CD14-positive monocyte (primary cell): ENCODE measurements at regions not wholly inside any gene's neighbourhood (a gene's known extent, or its start where the extent isn't known, plus 50 kb on each side); places are given as distances from the start of the nearest gene placed in this dataset.

Experiments
- DNase-seq, 3 donors: peaks; one replicate each; pipeline ENCODE4 v3.0.0-alpha.2; 2011 to 2022
- H2AFZ ChIP-seq: 2 replicates; pipeline ENCODE4 v1.6.0; 2012; ENCODE audit warnings: mild to moderate bottlenecking, low read depth, low read length, inconsistent platforms; ENCODE audit not compliant: insufficient read depth, poor library complexity, severe bottlenecking
- H3K27ac ChIP-seq, 2 donors: 1 replicate in 1 of 2; 2 replicates in 1 of 2; pipeline ENCODE4 v1.5.1; 2012 to 2013; ENCODE audit warnings: low read length in 2 of 2, control low read depth in 1 of 2, inconsistent platforms in 1 of 2, low read depth in 1 of 2, mild to moderate bottlenecking in 1 of 2
- H3K27me3 ChIP-seq, 2 donors: one replicate each; pipeline versions ENCODE4 v1.6.0 to v1.6.1; 2011 to 2013; ENCODE audit warnings: low read length in 2 of 2; ENCODE audit not compliant: control insufficient read depth in 2 of 2, insufficient read depth in 2 of 2
- H3K36me3 ChIP-seq, 2 donors: replicated peaks in 1 of 2; 1 replicate in 1 of 2; 2 replicates in 1 of 2; pipeline versions ENCODE4 v1.5.1 to v1.6.1; 2012 to 2013; ENCODE audit warnings: low read length in 2 of 2, control low read depth in 1 of 2, inconsistent platforms in 1 of 2, mild to moderate bottlenecking in 1 of 2; ENCODE audit not compliant: insufficient read depth in 2 of 2, control insufficient read depth in 1 of 2
- H3K4me1 ChIP-seq, 2 donors: 1 replicate in 1 of 2; 2 replicates in 1 of 2; pipeline versions ENCODE4 v1.5.1 to v1.6.1; 2012 to 2013; ENCODE audit warnings: low read length in 2 of 2, control low read depth in 1 of 2, inconsistent platforms in 1 of 2, mild to moderate bottlenecking in 1 of 2, moderate library complexity in 1 of 2; ENCODE audit not compliant: insufficient read depth in 2 of 2, control insufficient read depth in 1 of 2
- H3K4me2 ChIP-seq: replicated peaks from 2 replicates; pipeline ENCODE3; 2012; ENCODE audit warnings: low read length, moderate library complexity, mild to moderate bottlenecking; ENCODE audit not compliant: poor library complexity, severe bottlenecking; ENCODE audit errors: extremely low read depth
- H3K4me3 ChIP-seq, 3 experiments: fragments of 200-600 bp in 1 of 3; sonication (generic) in 1 of 3; replicated peaks in 1 of 3; 1 replicate in 2 of 3; 2 replicates in 1 of 3; pipeline ENCODE4 v1.5.1; 2011 to 2013; ENCODE audit warnings: low read length in 3 of 3, mild to moderate bottlenecking in 3 of 3, control low read depth in 2 of 3, low read depth in 2 of 3, inconsistent platforms in 1 of 3, moderate library complexity in 1 of 3
- H3K79me2 ChIP-seq: 2 replicates; pipeline ENCODE4 v1.6.0; 2012; ENCODE audit warnings: mild to moderate bottlenecking, control low read depth, inconsistent platforms, low read length, moderate library complexity; ENCODE audit not compliant: insufficient read depth
- H3K9ac ChIP-seq: 2 replicates; pipeline ENCODE4 v1.6.0; 2017; ENCODE audit warnings: low read length, mild to moderate bottlenecking; ENCODE audit not compliant: insufficient read depth, poor library complexity, severe bottlenecking
- H3K9me3 ChIP-seq, 2 donors: replicated peaks in 1 of 2; 1 replicate in 1 of 2; 2 replicates in 1 of 2; pipeline versions ENCODE4 v1.5.1 to v1.6.1; 2012 to 2013; ENCODE audit warnings: low read length in 2 of 2, control low read depth in 1 of 2; ENCODE audit not compliant: control insufficient read depth in 1 of 2, insufficient read depth in 1 of 2
- H4K20me1 ChIP-seq: 2 replicates; pipeline ENCODE4 v1.6.0; 2012; ENCODE audit warnings: mild to moderate bottlenecking, low read length, control low read depth, moderate library complexity; ENCODE audit not compliant: insufficient read depth
- H3K27ac Mint-ChIP-seq, 7 donors: one replicate each; pipeline ENCODE4 v1.8.0; 2020; ENCODE audit warnings: mild to moderate bottlenecking in 7 of 7, mixed read lengths in 7 of 7, moderate library complexity in 6 of 7, inconsistent platforms in 2 of 7
- H3K27me3 Mint-ChIP-seq, 3 donors: one replicate each; pipeline ENCODE4 v1.8.0; 2021 to 2022; ENCODE audit warnings: low read depth in 3 of 3, mild to moderate bottlenecking in 3 of 3, mixed read lengths in 3 of 3, moderate library complexity in 3 of 3, inconsistent platforms in 1 of 3
- H3K36me3 Mint-ChIP-seq, 2 donors: one replicate each; pipeline ENCODE4 v1.8.0; 2020; ENCODE audit warnings: mixed read lengths in 2 of 2, inconsistent platforms in 1 of 2, mild to moderate bottlenecking in 1 of 2
- H3K4me1 Mint-ChIP-seq: one replicate; pipeline ENCODE4 v1.8.0; 2020; ENCODE audit warnings: mild to moderate bottlenecking, mixed read lengths
- H3K4me3 Mint-ChIP-seq, 2 donors: one replicate each; pipeline ENCODE4 v1.8.0; 2020; ENCODE audit warnings: mild to moderate bottlenecking in 2 of 2, mixed read lengths in 2 of 2, moderate library complexity in 1 of 2
- H3K9me3 Mint-ChIP-seq, 7 donors: one replicate each; pipeline ENCODE4 v1.8.0; 2020 to 2022; ENCODE audit warnings: mixed read lengths in 7 of 7, mild to moderate bottlenecking in 6 of 7, moderate library complexity in 6 of 7, inconsistent platforms in 2 of 7
- WGBS: methylation state at CpG from one replicate; pipeline ENCODE4 v1.1.5; 2013; ENCODE audit warnings: missing lambda C conversion rate; ENCODE audit not compliant: insufficient coverage; 5-methylcytosine and 5-hydroxymethylcytosine counted together
- intact Hi-C, 2 donors: fragments of 100-400 bp; cut with micrococcal nuclease; formaldehyde crosslinking; loops; one replicate each; pipeline versions ENCODE4 v1.15.0 to v1.15.1; 2023
- TF ChIP-seq, protein P1 (sequence below): fragments of 200-600 bp; IDR thresholded peaks from one replicate; pipeline ENCODE4 v1.8.0; 2022; ENCODE audit warnings: antibody characterized with exemption, mild to moderate bottlenecking

DNA sequence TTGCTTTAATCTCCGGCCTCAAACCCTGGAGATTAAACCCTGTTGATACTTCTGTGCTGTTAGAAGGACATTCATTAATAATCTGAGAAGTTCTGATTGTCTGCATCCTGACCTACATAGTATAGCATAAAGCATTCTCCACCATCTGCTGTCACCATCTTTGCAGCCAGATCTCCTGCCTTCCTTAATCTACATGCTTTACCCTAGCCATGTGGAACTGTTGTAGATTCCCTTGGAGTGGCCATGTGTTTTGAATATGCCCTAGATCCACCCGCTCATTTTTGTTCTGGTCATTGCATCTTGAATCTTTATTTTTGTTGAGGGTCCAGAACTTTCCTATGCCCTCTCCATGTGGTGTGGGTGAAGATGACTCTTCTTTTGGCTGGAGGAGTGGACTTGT is 110.3 kb downstream of the OXSM start:
- peaks cover 0 to 2% (median 0%) of the 10 kb centered on the region in 3 donors for H3K27me3 Mint-ChIP-seq
- H3K27ac ChIP-seq: no peak overlapping the region
- no peak overlapping the region for H3K9ac ChIP-seq
- no peak overlapping the region for H3K4me3 ChIP-seq
- H3K9me3 ChIP-seq: no peaks in the 10 kb centered on the region
- no peaks in the 10 kb centered on the region for H3K36me3 Mint-ChIP-seq
- H3K9me3 Mint-ChIP-seq: peaks cover 0 to 4% (median 0%) of the 10 kb centered on the region in 7 donors
- no CpG with 5 or more reads among the region's 2 CpGs for WGBS
- H2AFZ ChIP-seq: no peak overlapping the region
- H3K79me2 ChIP-seq: no peaks in the 10 kb centered on the region
- TF ChIP-seq, protein P1, sequence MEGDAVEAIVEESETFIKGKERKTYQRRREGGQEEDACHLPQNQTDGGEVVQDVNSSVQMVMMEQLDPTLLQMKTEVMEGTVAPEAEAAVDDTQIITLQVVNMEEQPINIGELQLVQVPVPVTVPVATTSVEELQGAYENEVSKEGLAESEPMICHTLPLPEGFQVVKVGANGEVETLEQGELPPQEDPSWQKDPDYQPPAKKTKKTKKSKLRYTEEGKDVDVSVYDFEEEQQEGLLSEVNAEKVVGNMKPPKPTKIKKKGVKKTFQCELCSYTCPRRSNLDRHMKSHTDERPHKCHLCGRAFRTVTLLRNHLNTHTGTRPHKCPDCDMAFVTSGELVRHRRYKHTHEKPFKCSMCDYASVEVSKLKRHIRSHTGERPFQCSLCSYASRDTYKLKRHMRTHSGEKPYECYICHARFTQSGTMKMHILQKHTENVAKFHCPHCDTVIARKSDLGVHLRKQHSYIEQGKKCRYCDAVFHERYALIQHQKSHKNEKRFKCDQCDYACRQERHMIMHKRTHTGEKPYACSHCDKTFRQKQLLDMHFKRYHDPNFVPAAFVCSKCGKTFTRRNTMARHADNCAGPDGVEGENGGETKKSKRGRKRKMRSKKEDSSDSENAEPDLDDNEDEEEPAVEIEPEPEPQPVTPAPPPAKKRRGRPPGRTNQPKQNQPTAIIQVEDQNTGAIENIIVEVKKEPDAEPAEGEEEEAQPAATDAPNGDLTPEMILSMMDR: no peak
- H3K4me2 ChIP-seq: no peak overlapping the region
- H3K4me1 ChIP-seq: no peaks in the 10 kb centered on the region
- intact Hi-C loops: no loop called here
- no peaks in the 10 kb centered on the region for H3K27me3 ChIP-seq
- no peak for DNase-seq
- H3K4me1 Mint-ChIP-seq: no peaks in the 10 kb centered on the region
- no peaks in the 10 kb centered on the region for H3K36me3 ChIP-seq
- H3K27ac Mint-ChIP-seq: no peak overlapping the region
- H4K20me1 ChIP-seq: no peaks in the 10 kb centered on the region
- no peak overlapping the region for H3K4me3 Mint-ChIP-seq

DNA sequence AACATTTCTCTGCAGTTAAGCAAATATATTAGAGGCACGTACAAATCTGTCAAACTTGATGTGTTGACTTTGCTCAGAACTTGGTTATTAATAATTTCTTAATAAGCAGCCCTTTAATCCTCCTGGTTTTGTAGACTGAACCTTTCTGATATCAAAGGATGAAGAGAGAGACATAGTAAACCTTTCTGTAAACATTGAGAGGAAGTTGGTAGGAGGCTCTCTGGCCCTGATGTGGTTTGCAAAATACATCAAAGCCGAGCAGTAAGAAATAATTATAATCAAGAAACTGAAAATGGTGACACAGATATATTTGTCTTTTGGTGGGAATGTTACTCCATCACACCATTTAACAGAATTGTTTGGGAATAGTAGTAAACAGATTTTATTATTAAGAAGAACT is 111.9 kb downstream of the OXSM start:
- H3K9me3 ChIP-seq: no peaks in the 10 kb centered on the region
- H3K27ac ChIP-seq: no peak overlapping the region
- H3K9me3 Mint-ChIP-seq: peaks cover 0 to 4% (median 0%) of the 10 kb centered on the region in 7 donors
- H3K36me3 ChIP-seq: no peaks in the 10 kb centered on the region
- H3K4me3 ChIP-seq: no peak overlapping the region
- no peak overlapping the region for H3K27ac Mint-ChIP-seq
- no peaks in the 10 kb centered on the region for H3K36me3 Mint-ChIP-seq
- intact Hi-C loops: no loop called here
- no peaks in the 10 kb centered on the region for H3K79me2 ChIP-seq
- WGBS: no CpG with 5 or more reads among the region's 2 CpGs
- no peak overlapping the region for H3K9ac ChIP-seq
- H3K4me3 Mint-ChIP-seq: no peak overlapping the region
- H2AFZ ChIP-seq: no peak overlapping the region
- DNase-seq: no peak
- TF ChIP-seq, protein P1: no peak
- H4K20me1 ChIP-seq: no peaks in the 10 kb centered on the region
- H3K27me3 Mint-ChIP-seq: peaks cover 0 to 2% (median 2%) of the 10 kb centered on the region in 3 donors
- no peaks in the 10 kb centered on the region for H3K4me1 ChIP-seq
- no peaks in the 10 kb centered on the region for H3K27me3 ChIP-seq
- no peak overlapping the region for H3K4me2 ChIP-seq
- no peaks in the 10 kb centered on the region for H3K4me1 Mint-ChIP-seq
